ENCODE measurements at regions not wholly inside any gene's neighbourhood (a gene's known extent, or its start where the extent isn't known, plus 50 kb on each side); places are given as distances from the start of the nearest gene placed in this dataset.

DNA sequence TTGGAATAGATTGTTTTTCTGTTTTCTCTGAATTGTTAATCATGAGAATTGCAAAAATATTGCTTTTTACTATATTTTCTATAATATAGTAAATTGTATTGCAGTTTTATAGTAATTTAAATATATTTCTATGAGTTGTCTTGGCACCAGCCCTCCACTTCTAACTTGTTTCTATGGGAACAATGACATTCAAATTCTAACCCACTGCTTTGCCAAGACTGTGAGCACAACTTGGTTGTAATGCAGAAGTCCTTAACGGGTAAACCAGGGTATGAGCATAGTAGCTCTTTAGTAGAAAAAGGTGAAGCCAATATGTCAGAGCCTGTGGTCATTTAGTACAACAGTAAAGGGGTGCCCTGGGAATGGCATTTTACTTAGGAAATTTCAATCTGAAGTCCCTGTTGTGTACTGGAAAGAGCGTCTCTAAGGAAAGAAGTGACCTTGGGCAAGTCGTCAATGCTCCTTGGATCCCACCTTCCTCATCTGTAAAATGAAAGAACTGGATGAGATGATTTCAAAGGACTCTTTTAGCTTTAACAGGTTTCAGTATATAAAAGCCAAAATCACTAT is 283.3 kb downstream of the ATP23 start:
- no peaks in the 10 kb centered on the region for H3K36me3 Mint-ChIP-seq
- CTCF ChIA-PET: no interaction called here
- no peaks in the 10 kb centered on the region for H3K27me3 Mint-ChIP-seq
- H3K27ac Mint-ChIP-seq: no peak overlapping the region
- H3K4me1 Mint-ChIP-seq: no peaks in the 10 kb centered on the region
- DNase-seq: no peak
- no peak overlapping the region for H3K4me3 Mint-ChIP-seq
- peaks cover 2% of the 10 kb centered on the region for H3K9me3 Mint-ChIP-seq

DNA sequence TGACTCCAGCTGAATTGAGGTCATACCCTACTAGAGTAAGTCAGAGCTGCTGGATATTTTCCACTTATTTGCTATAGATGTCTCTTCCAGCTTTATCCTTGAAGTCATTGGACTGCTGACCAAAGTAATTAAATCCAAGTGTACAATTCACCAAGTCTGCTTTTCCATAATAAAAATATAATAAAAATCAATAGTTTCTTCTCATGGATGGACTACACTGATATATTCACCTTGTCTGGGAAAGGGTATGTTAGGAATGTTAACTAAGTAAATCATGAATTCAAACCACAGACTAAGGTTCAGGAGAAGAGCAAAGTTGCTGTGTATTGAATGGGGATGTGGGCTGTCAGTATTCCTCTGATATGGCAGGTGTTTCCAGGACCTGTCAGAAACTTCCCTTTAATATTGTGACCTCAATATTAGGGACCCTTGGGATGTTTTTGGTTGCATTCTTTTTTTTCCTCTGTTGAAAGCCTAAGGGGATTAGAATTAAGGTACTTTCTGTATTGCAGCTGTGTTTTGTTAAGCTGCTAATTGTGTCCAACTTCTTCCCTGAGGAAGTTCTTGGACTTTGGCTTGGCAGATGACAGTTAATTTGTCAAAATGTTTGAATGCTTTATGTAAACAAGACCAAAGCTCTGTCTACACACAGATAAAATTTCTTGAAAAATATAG is 284.0 kb downstream of the ATP23 start:
- CTCF ChIA-PET: no interaction called here
- Mint-ChIP-seq H3K27ac (no peak overlapping the region), H3K27me3 (no peaks in the 10 kb centered on the region), H3K4me1 (no peaks in the 10 kb centered on the region), H3K36me3 (no peaks in the 10 kb centered on the region), H3K4me3 (no peak overlapping the region), H3K9me3 (peaks cover 2% of the 10 kb centered on the region)
- no peak for DNase-seq

DNA sequence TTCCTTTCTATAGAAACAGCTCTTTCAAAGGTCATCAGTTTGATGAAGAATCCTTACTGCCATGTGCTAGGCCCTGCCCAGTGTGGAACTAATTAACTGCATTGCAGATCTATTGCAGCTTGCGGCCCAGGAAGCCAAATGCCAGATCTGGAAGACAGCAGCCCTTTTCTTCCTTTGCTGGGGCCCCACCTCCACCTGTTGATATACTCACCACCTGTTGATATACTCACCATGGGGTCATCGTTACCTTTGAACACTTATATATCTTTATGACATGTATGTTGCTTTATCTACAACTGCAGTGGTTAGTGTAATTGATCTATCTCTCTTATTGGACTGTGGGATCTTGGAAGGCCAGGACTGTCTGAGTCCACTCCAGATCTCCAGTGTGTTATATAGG is 292.5 kb downstream of the ATP23 start:
- no peaks in the 10 kb centered on the region for H3K4me1 Mint-ChIP-seq
- DNase-seq: no peak
- no peaks in the 10 kb centered on the region for H3K9me3 Mint-ChIP-seq
- CTCF ChIA-PET: no interaction called here
- no peaks in the 10 kb centered on the region for H3K36me3 Mint-ChIP-seq
- H3K27me3 Mint-ChIP-seq: no peaks in the 10 kb centered on the region
- no peak overlapping the region for H3K4me3 Mint-ChIP-seq
- H3K27ac Mint-ChIP-seq: no peak overlapping the region

DNA sequence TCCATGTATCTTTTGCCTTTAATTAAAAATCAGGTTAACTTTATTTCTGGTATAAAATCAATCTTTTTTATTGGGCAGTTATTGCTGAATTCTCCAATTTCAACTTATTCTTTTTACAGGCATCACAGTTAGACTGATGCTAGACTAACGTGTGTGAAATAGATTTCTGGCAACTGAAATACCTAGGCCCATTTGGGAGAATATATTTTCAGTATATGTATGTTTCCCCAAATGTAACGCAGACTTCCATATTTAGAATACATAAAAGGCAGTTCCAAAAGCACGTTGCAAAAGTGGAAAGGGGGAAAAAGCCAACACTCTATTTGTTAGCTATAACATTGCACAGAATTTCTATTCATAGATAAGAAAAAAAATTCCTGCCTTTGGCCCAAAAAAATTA is 297.0 kb downstream of the ATP23 start:
- no peak overlapping the region for H3K27ac Mint-ChIP-seq
- H3K27me3 Mint-ChIP-seq: no peaks in the 10 kb centered on the region
- no peak for DNase-seq
- H3K36me3 Mint-ChIP-seq: no peaks in the 10 kb centered on the region
- H3K4me3 Mint-ChIP-seq: no peak overlapping the region
- H3K9me3 Mint-ChIP-seq: no peaks in the 10 kb centered on the region
- CTCF ChIA-PET: no interaction called here
- no peaks in the 10 kb centered on the region for H3K4me1 Mint-ChIP-seq

DNA sequence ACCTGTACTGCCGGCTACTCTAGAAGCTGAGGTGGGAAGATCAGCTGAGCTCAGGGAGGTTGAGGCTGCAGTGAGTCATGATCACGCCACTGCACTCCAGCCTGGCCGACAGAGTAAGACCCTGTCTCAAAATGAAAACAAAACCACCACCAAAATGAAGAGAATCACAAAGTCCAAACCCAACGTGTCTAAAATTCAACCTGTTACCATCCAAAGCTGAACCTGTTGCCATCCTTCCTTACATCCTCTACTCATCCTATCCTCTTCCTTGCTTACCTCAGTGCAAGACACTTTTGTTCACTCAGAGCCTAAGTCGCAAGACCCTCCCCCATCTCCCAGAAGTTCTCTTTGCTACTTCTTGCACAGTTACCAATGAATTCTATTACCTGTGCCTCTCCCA is 299.7 kb downstream of the ATP23 start:
- no peaks in the 10 kb centered on the region for H3K27me3 Mint-ChIP-seq
- H3K27ac Mint-ChIP-seq: no peak overlapping the region
- no peaks in the 10 kb centered on the region for H3K4me1 Mint-ChIP-seq
- CTCF ChIA-PET: no interaction called here
- H3K4me3 Mint-ChIP-seq: no peak overlapping the region
- no peaks in the 10 kb centered on the region for H3K36me3 Mint-ChIP-seq
- no peaks in the 10 kb centered on the region for H3K9me3 Mint-ChIP-seq
- no peak for DNase-seq

DNA sequence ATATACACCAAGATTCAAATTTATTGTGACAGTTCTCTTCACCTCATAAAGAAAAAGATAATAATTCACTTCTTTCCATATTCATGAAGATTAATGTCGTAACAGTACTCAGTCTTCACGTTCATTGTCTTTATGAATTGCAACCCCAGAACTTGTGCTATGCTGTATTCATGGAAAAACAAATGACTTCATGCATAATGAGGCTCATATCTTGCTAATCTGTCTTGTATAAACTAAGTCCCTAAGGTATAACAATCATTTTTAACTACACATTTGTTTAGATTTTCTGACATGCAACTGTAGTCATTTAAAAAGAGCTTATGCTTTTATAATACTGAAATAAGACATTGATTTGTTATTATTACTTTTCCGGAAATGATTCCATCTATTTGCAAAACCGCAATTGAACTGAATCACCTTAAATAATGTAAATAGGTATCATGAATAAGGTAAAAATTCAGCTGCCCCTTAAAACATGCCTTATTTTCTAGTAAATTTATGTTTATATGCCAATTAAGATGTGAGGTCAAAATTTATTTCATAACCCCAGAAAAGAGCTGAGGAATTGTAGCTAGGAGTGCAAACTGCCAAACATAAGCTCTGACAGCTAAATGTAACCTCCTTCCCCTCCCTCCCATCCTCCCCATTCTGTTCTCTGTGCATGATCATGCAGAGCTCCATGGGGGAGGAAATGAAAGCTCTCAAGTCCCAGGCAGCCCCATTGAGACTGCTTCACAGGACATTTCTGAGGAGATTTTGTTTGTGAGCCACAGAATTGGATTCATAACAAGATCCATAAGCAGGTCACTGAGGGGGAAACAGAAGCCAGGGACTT is 301.6 kb downstream of the ATP23 start:
- Mint-ChIP-seq H3K27me3 (no peaks in the 10 kb centered on the region), H3K4me3 (no peak overlapping the region), H3K27ac (no peak overlapping the region), H3K4me1 (no peaks in the 10 kb centered on the region), H3K9me3 (no peaks in the 10 kb centered on the region), H3K36me3 (no peaks in the 10 kb centered on the region)
- CTCF ChIA-PET: no interaction called here
- no peak for DNase-seq

DNA sequence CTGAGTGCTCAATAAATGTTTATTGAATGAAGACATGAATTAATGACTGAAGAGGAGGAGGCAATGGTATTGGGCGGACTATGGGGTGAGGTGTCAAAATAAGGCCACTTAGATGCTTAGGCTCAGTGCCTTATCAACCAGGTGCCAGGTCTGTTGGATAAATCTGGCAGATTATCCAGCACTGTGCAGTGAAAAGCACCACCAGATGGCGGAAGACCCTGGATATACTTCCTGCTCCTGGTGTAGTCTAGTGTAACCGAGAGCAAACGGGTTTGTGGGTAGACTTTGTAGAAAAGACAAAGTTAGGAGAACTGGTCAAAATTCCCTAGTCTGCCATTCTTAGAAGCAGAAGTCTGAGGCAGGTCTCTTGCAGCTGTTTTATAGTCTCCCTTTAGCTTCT is 306.3 kb downstream of the ATP23 start:
- Mint-ChIP-seq H3K9me3 (no peaks in the 10 kb centered on the region), H3K4me3 (no peak overlapping the region), H3K36me3 (no peaks in the 10 kb centered on the region), H3K27ac (no peak overlapping the region), H3K27me3 (no peaks in the 10 kb centered on the region), H3K4me1 (no peaks in the 10 kb centered on the region)
- CTCF ChIA-PET: no interaction called here
- DNase-seq: no peak

DNA sequence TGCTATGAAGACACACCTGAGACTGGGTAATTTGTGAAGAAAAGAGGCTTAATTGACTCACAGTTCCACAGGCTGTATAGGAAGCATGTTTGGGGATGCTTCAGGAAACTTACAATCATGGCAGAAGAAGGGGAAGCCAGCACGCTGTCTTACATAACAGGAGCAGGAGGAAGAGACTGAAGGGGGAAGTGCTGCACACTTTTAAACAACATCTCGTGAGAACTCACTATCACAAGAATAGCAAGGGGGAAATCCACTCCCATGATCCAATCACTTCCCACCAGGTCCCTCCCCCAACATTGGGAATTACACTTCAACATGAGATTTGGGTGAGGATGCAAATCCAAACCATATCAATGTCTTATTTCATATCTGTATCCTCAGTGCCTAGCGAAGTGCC is 307.2 kb downstream of the ATP23 start:
- CTCF ChIA-PET: no interaction called here

DNA sequence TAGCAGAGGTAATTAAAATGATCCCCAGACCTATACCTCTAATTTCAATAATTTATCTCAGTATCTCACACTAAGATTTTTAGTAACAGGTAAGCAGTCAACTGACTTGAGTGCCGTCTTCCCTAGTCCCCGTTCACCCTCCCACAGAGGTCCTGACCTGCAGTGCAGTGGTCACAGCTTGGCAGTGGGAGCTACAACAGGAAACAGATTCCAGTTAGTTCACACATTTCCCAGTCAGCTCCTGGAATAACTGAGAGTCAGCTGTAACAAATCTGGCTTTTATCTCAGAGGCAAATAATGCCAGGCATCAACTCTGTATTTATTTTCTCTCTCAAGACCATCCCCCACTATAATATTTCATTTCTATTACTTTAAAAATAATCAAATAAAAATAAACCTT is 308.2 kb downstream of the ATP23 start:
- H3K9me3 Mint-ChIP-seq: no peaks in the 10 kb centered on the region
- no peaks in the 10 kb centered on the region for H3K4me1 Mint-ChIP-seq
- H3K27ac Mint-ChIP-seq: no peak overlapping the region
- H3K4me3 Mint-ChIP-seq: no peak overlapping the region
- CTCF ChIA-PET: no interaction called here
- no peak for DNase-seq
- H3K36me3 Mint-ChIP-seq: no peaks in the 10 kb centered on the region
- no peaks in the 10 kb centered on the region for H3K27me3 Mint-ChIP-seq

More for the DNA sequence above, 307.2 kb downstream of the ATP23 start:
- no peaks in the 10 kb centered on the region for H3K27me3 Mint-ChIP-seq
- no peaks in the 10 kb centered on the region for H3K9me3 Mint-ChIP-seq
- no peak overlapping the region for H3K27ac Mint-ChIP-seq
- no peaks in the 10 kb centered on the region for H3K4me1 Mint-ChIP-seq
- H3K4me3 Mint-ChIP-seq: no peak overlapping the region
- no peak for DNase-seq
- no peaks in the 10 kb centered on the region for H3K36me3 Mint-ChIP-seq

DNA sequence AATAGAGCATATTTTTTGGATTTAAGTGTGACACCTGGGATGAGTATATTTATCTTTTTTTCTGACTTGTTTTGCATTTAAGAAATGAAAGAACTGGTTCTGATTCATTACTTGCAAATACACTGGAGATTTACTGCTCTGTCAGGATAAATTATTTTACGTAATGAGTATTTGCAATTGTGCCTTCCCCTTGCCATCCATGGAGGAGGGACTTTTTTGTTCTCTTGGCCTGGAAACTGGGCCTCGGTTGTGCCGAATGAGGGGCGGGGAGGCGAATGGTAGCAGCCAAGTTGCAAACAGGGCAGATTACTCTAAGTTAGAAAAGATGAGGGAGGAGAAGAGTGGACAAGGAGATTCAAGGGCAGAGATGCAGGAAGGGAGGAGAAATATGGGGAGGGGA is 308.7 kb downstream of the ATP23 start:
- no peak for DNase-seq
- Mint-ChIP-seq H3K27me3 (no peaks in the 10 kb centered on the region), H3K27ac (no peak overlapping the region), H3K36me3 (no peaks in the 10 kb centered on the region), H3K4me3 (no peak overlapping the region), H3K4me1 (no peaks in the 10 kb centered on the region), H3K9me3 (no peaks in the 10 kb centered on the region)
- CTCF ChIA-PET: no interaction called here

DNA sequence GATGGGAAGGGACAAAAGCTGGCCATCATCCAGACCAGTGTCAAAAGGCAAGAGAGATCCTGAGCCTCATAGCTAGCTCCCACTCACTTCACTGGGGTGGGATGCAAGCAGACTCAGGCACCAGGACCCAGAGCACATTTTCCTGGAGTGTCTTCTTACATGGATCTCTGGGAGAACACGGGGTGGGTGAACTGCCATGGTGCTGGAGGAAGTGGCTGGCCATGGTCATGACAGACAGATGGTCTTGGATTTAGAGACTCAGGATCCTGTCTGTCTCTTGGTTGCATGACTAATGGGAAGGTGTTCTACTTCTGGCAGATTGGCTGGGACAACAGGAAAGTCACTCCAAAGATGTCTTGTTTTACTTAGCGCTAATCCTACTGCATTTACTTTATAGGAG is 311.5 kb downstream of the ATP23 start:
- CTCF ChIA-PET: no interaction called here
- H3K4me3 Mint-ChIP-seq: no peak overlapping the region
- H3K4me1 Mint-ChIP-seq: no peaks in the 10 kb centered on the region
- no peaks in the 10 kb centered on the region for H3K9me3 Mint-ChIP-seq
- no peaks in the 10 kb centered on the region for H3K27me3 Mint-ChIP-seq
- no peak for DNase-seq
- no peaks in the 10 kb centered on the region for H3K36me3 Mint-ChIP-seq
- H3K27ac Mint-ChIP-seq: no peak overlapping the region

DNA sequence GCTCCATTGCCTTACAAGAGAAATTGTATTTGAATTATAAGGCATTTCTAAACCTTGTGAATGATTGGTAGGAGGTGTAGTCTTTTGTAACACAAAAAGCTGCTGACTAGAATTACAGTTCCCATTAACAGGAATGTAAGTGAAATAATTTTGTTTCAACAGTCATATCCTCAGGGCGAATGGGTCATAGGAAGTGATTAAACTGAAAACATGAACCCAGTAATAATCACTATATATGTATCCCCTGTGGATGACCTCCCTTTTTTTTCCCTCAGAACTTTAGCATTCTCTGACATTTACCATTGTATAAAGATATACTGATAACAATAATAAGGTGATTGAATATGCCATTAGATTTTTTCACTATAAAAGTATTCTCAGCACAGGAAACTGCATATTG is 312.3 kb downstream of the ATP23 start:
- CTCF ChIA-PET: no interaction called here
- Mint-ChIP-seq H3K27me3 (no peaks in the 10 kb centered on the region), H3K4me3 (no peak overlapping the region), H3K27ac (no peak overlapping the region), H3K9me3 (no peaks in the 10 kb centered on the region), H3K36me3 (no peaks in the 10 kb centered on the region), H3K4me1 (no peaks in the 10 kb centered on the region)
- DNase-seq: no peak

DNA sequence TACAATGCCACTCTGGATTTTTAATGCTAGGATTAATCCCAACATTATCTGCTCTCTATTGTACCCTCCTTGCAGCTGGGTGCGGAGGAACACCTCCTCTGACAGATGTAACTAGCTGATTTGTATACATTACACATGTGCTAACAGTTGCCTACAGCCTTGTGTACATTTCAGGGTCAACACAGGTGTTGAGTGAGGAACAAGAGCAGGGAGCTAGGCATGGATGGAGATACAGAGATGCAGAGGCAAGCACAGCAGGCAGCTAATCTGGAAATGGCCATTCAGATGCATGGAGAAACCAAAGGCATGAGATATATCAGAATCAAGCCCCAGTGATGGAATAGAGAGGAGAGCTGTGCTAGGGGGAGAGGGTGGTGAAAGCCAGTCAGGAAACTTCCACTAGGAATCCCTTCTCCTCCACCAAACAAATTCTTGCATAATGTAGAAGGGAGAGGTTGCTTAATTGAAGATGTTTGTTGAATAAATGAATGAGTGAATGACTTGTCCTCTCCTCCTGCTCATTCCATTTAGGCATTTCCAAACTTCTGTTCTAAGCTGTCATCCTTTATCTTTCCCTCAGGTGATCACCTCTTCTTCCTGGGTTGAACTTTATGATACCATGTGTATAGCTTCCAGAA is 313.2 kb downstream of the ATP23 start:
- Mint-ChIP-seq H3K27me3 (no peaks in the 10 kb centered on the region), H3K4me1 (no peaks in the 10 kb centered on the region), H3K36me3 (no peaks in the 10 kb centered on the region), H3K9me3 (no peaks in the 10 kb centered on the region), H3K4me3 (no peak overlapping the region), H3K27ac (no peak overlapping the region)
- DNase-seq: no peak
- CTCF ChIA-PET: interaction anchor here (0.5 kb wide), 1 partner anchor 51 kb away, joined by 3 read pairs; no protein-coding TSS in a partner anchor

DNA sequence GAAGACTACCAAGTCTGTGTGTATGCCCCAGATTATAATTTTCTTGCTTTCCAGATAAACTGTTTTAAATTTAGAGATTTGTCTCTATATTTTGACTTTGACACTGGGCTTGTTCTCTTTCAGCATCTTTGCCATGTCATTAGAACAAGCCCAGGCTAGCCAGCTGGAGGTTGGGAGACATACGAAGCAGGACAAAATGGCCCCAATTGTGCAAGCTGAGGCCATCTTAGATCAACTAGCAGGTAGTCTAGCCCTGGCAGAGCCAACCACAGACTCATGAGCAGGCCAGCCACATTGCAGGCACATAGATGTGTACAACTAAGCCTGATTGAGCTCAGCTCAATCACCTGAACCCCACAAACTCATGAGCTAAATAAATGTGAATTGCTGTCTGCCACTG is 321.4 kb downstream of the ATP23 start:
- Mint-ChIP-seq H3K36me3 (no peaks in the 10 kb centered on the region), H3K4me1 (no peaks in the 10 kb centered on the region), H3K4me3 (no peak overlapping the region), H3K27ac (no peak overlapping the region), H3K27me3 (peaks cover 4% of the 10 kb centered on the region), H3K9me3 (no peaks in the 10 kb centered on the region)
- CTCF ChIA-PET: no interaction called here
- no peak for DNase-seq

DNA sequence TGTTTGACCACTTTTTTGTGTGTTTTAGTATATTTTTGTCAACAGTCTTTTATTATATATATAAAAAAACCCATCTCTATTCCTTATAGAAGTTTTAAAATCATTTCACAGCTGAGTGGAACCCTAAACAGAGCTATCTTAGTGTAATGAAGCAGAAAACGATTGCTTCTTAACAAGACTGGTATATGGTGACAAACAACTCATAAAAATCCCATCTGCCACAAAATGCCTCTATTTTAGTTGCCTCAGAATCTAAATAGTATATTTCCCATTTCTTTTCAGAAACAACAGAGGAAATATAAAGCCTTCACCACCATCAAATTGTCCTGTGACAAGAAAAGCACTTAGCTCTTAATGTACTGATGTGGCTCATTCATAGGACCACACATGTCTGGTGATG is 322.4 kb downstream of the ATP23 start:
- H3K4me1 Mint-ChIP-seq: no peaks in the 10 kb centered on the region
- no peak for DNase-seq
- CTCF ChIA-PET: no interaction called here
- H3K4me3 Mint-ChIP-seq: no peak overlapping the region
- H3K36me3 Mint-ChIP-seq: no peaks in the 10 kb centered on the region
- no peaks in the 10 kb centered on the region for H3K9me3 Mint-ChIP-seq
- no peak overlapping the region for H3K27ac Mint-ChIP-seq
- peaks cover 4% of the 10 kb centered on the region for H3K27me3 Mint-ChIP-seq
